Fibroblast of pulmonary artery (primary cell): ENCODE measurements at regions not wholly inside any gene's neighbourhood (a gene's known extent, or its start where the extent isn't known, plus 50 kb on each side); places are given as distances from the start of the nearest gene placed in this dataset.

Source experiments
- DNase-seq: peaks from one replicate; pipeline ENCODE4 v3.0.0-alpha.2; 2010; ENCODE audit warnings: low read depth
- H3K4me3 ChIP-seq: replicated peaks from 2 replicates; pipeline ENCODE4 v1.5.1; 2011; ENCODE audit warnings: low read depth, mild to moderate bottlenecking, control low read depth, low read length, moderate library complexity
- CTCF ChIP-seq: IDR thresholded peaks from 2 replicates; pipeline ENCODE4 v1.5.1; 2011; ENCODE audit warnings: mild to moderate bottlenecking, control low read depth, low read length, inconsistent platforms; ENCODE audit errors: missing control alignments

- no peak for DNase-seq
- H3K4me3 ChIP-seq: no peak overlapping the region
- no peak for TF ChIP-seq CTCF
These were observed 272.2 kb upstream of the CFAP20DC start for GRCh38 chr3:59321881-59322540.

- TF ChIP-seq CTCF: no peak
- H3K4me3 ChIP-seq: no peak overlapping the region
- no peak for DNase-seq
These were observed 270.3 kb upstream of the CFAP20DC start for GRCh38 chr3:59320080-59320479.

- H3K4me3 ChIP-seq: no peak overlapping the region
- no peak for DNase-seq
- no peak for TF ChIP-seq CTCF
These were observed 269.6 kb upstream of the CFAP20DC start for GRCh38 chr3:59319442-59319841.

- no peak for DNase-seq
- no peak overlapping the region for H3K4me3 ChIP-seq
- TF ChIP-seq CTCF: no peak
These were observed 269.1 kb upstream of the CFAP20DC start for GRCh38 chr3:59318881-59319280.

GRCh38 chr3:59317386-59317785, 267.6 kb upstream of the CFAP20DC start:
- DNase-seq: no peak
- no peak for TF ChIP-seq CTCF
- no peak overlapping the region for H3K4me3 ChIP-seq

GRCh38 chr3:59316688-59317275, 267.0 kb upstream of the CFAP20DC start:
- TF ChIP-seq CTCF: no peak
- H3K4me3 ChIP-seq: no peak overlapping the region
- no peak for DNase-seq

GRCh38 chr3:59313365-59313764, 263.5 kb upstream of the CFAP20DC start:
- DNase-seq: peak; percentile 34
- peak; percentile 42 for TF ChIP-seq CTCF
- no peak overlapping the region for H3K4me3 ChIP-seq
